Stimulated activated CD8-positive, alpha-beta memory T cell treated with anti-CD3 and anti-CD28 coated beads, Interleukin-12 subunit alpha, Interleukin-12 subunit beta, amount 100 ng/mL, for 24 hours (primary cell): ENCODE measurements at regions not wholly inside any gene's neighbourhood (a gene's known extent, or its start where the extent isn't known, plus 50 kb on each side); places are given as distances from the start of the nearest gene placed in this dataset.
"Not testable (repeated sequence)": the region's sequence is repeated elsewhere in the genome, so short reads cannot be mapped to it uniquely, and the experiment has no call there.

ENCODE experiments used
- DNase-seq: peaks from one replicate; pipeline ENCODE4 v3.0.0-alpha.2; 2020; ENCODE audit errors: extremely low read depth

- DNase-seq: no peak
These were observed 66.4 kb upstream of the BTG3 start for GRCh38 chr21:17679002-17679600.

- not testable (repeated sequence) for DNase-seq
These were observed 64.2 kb upstream of the BTG3 start for GRCh38 chr21:17676930-17677329.

DNA sequence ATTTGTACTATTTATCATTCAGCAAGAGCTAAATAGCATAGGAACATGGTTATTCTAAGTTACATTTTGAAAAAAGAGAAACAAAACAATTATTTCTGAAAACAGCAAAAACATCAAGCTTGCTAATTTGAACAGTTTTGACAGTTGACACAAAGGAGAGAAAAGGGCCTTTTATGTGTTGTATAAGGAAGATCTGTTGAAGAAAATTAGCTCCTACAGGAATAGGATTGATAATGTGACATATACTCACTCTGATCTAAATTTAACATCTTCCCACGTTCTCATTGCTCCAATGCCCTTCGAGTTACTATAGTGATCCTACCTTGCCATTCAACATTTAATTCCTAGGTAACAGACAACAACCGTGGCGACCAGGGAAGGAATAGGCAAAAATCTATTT, 61.4 kb upstream of the BTG3 start:
- no peak for DNase-seq

GRCh38 chr21:17673261-17674020, 60.7 kb upstream of the BTG3 start:
- DNase-seq: no peak

GRCh38 chr21:17671733-17672132, 59.0 kb upstream of the BTG3 start:
- no peak for DNase-seq

GRCh38 chr21:17668479-17669140, 55.9 kb upstream of the BTG3 start:
- DNase-seq: no peak

DNA sequence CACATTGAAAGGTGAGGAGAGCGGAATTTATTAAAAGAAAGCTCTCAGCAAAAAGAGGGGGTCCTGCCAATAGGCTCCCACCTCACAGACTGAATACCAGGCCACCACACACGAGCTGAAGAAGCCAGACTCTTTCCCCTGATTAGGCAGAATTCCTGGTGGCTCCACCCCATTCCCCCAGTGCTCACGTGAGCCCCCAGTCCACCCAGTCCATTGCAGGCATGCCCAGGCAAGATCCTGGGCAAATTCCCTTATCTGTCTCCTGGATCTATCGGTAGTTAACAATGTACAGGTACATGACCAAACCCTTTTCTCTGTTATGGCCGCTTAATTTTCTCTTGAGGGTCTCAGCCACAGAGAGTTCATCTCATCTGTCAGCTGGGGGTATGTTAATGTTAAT, 54.6 kb upstream of the BTG3 start:
- no peak for DNase-seq
